H1 (cell line): ENCODE measurements at regions not wholly inside any gene's neighbourhood (a gene's known extent, or its start where the extent isn't known, plus 50 kb on each side); places are given as distances from the start of the nearest gene placed in this dataset.

Source experiments
- CHD2 ChIP-seq: IDR thresholded peaks from 2 replicates; pipeline ENCODE4 v1.6.1; 2012; ENCODE audit warnings: low read length, improper control_type of control experiment
- CTCF ChIP-seq, 3 experiments: IDR thresholded peaks; 1 replicate in 2 of 3; 2 replicates in 1 of 3; pipeline versions ENCODE4 v1.5.1 to v1.6.1; 2011; ENCODE audit warnings: low read length in 3 of 3, mild to moderate bottlenecking in 3 of 3, inconsistent platforms in 2 of 3, low read depth in 1 of 3, moderate library complexity in 1 of 3; ENCODE audit not compliant: insufficient read depth in 1 of 3; ENCODE audit errors: control extremely low read depth in 1 of 3
- EZH2 ChIP-seq: fragments of 200-600 bp; sonication (generic); IDR thresholded peaks from 2 replicates; pipeline ENCODE4 v1.7.1; 2012; ENCODE audit warnings: low read depth, mild to moderate bottlenecking, moderate library complexity, low read length, inconsistent platforms; ENCODE audit not compliant: severe bottlenecking
- JUND ChIP-seq: IDR thresholded peaks from 2 replicates; pipeline ENCODE4 v1.6.1; 2011; ENCODE audit warnings: mild to moderate bottlenecking, improper control_type of control experiment, low read length
- MAFK ChIP-seq: IDR thresholded peaks from 2 replicates; pipeline ENCODE4 v1.6.1; 2012; ENCODE audit warnings: low read depth, mild to moderate bottlenecking, improper control_type of control experiment, low read length
- POLR2A ChIP-seq, 2 experiments: IDR thresholded peaks; 1 replicate in 1 of 2; 2 replicates in 1 of 2; pipeline ENCODE4 v1.6.1; 2011; ENCODE audit warnings: low read depth in 2 of 2, low read length in 2 of 2, mild to moderate bottlenecking in 2 of 2; ENCODE audit errors: control extremely low read depth in 1 of 2
- POLR2AphosphoS5 ChIP-seq: IDR thresholded peaks from 2 replicates; pipeline ENCODE4 v1.6.1; 2011; ENCODE audit warnings: low read depth, low read length
- SAP30 ChIP-seq: fragments of 300-600 bp; sonication (generic); IDR thresholded peaks from 2 replicates; pipeline ENCODE4 v1.7.1; 2012; ENCODE audit warnings: low read length, moderate library complexity, mild to moderate bottlenecking, inconsistent platforms; ENCODE audit not compliant: insufficient read depth, insufficient replicate concordance
- SP2 ChIP-seq: IDR thresholded peaks from 2 replicates; pipeline ENCODE4 v1.6.1; 2012; ENCODE audit warnings: mild to moderate bottlenecking, low read length, inconsistent platforms
- USF2 ChIP-seq: IDR thresholded peaks from 2 replicates; pipeline ENCODE4 v1.6.1; 2011; ENCODE audit warnings: low read length, improper control_type of control experiment

- TF ChIP-seq EZH2 (no peak), JUND (no peak), CTCF (IDR thresholded peaks at IDR 0.05; ENCODE audit: control extremely low read depth in 1 of 3, insufficient read depth in 1 of 3, low read depth in 1 of 3, low read length in 3 of 3) (no peak; a peak in 1 of 4 replicates), MAFK (no peak), POLR2A (IDR thresholded peaks at IDR 0.05; ENCODE audit: control extremely low read depth in 1 of 2, low read depth in 2 of 2, low read length in 2 of 2) (no peak), SAP30 (no peak), USF2 (no peak), CHD2 (no peak), POLR2AphosphoS5 (no peak), SP2 (no peak)
These were observed 117.2 kb upstream of the ESR1 start for GRCh38 chr6:151690303-151690702.
